ENCODE measurements at regions not wholly inside any gene's neighbourhood (a gene's known extent, or its start where the extent isn't known, plus 50 kb on each side); places are given as distances from the start of the nearest gene placed in this dataset.
A peak's percentile ranks its signal among the peaks of the same experiment; 100 is the strongest.

DNA sequence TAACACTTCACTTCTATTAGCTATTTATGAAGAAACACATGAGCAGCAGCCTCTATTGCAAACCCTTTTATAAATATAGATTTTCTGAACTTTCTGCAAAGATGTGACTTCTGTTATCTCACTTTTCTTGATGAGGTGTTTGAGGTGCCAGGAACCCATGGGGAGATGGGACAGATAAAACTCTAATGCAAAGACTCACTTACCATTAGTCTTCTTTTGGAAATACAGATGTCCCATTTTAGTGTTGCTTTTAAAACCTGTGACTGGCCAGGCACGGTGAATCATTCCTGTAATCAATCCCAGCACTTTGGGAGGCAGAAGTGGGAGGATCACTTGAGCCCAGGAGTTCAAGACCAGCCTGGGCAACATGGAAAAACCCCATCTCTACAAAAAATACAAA is 171.3 kb upstream of the GAS1 start:
- H3K4me1 ChIP-seq, result peaks cover 39% of the 10 kb centered on the region
- TF ChIP-seq, protein P1, sequence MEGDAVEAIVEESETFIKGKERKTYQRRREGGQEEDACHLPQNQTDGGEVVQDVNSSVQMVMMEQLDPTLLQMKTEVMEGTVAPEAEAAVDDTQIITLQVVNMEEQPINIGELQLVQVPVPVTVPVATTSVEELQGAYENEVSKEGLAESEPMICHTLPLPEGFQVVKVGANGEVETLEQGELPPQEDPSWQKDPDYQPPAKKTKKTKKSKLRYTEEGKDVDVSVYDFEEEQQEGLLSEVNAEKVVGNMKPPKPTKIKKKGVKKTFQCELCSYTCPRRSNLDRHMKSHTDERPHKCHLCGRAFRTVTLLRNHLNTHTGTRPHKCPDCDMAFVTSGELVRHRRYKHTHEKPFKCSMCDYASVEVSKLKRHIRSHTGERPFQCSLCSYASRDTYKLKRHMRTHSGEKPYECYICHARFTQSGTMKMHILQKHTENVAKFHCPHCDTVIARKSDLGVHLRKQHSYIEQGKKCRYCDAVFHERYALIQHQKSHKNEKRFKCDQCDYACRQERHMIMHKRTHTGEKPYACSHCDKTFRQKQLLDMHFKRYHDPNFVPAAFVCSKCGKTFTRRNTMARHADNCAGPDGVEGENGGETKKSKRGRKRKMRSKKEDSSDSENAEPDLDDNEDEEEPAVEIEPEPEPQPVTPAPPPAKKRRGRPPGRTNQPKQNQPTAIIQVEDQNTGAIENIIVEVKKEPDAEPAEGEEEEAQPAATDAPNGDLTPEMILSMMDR (IDR thresholded peaks at IDR 0.05), result no peak

DNA sequence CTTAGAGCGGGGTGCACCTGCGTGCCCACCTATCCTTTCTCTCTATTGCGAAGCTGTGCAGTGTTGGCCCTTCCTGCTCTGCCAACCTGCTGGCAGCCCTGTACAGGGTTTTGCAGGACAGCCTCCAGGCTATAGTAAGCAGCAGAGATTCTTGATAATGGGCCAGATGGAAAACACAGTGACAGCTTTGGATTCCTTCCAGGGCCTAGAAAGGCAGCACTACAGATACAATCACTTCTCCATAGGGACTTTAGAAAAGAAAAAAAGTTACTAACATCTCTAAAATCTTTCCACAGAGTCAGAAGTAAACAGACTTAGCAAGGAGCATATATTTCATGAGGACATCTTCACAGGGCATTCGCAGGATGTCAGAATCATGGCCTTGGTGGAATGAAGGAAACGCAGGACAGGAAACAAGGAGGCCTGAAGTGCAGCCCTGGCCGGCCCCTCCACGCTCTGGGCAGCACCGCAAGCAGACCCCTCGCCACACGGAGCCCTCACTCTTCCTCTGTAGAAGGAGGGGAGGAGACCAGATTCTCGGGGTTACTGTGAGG is 172.1 kb upstream of the GAS1 start:
- H3K4me3 ChIP-seq, result no peak overlapping the region
- H3K36me3 ChIP-seq (ENCODE audit: insufficient read depth in 1 of 2, low read depth in 1 of 2), result no peaks in the 10 kb centered on the region
- peak; percentile 52 to 78 (median 75) for ATAC-seq
- H3K27me3 ChIP-seq (ENCODE audit: insufficient read depth in 3 of 3, low read length in 2 of 3), result no peaks in the 10 kb centered on the region
- H3K9me3 ChIP-seq, result no peaks in the 10 kb centered on the region
- peaks cover 32% of the 10 kb centered on the region for H3K4me1 ChIP-seq
- H3K27ac ChIP-seq, result peak overlapping the region; percentile 39
- 38 to 46% (median 39%) methylated on average over 11 of the region's 11 CpGs for WGBS, 3 donors
- DNase-seq, result peak in 1 of 2 donors; percentile 46
- TF ChIP-seq, protein P1 (IDR thresholded peaks at IDR 0.05), result no peak
- intact Hi-C loops (cut with DNase I), result loop anchor here in 1 of 2 donors (5.0 to 10.0 kb wide), 2 partner anchors 157 to 205 kb away; no protein-coding TSS in a partner anchor

More for the DNA sequence above, 171.3 kb upstream of the GAS1 start:
- Histone ChIP-seq H3K9me3 (no peaks in the 10 kb centered on the region), H3K27me3 (ENCODE audit: insufficient read depth in 3 of 3, low read length in 2 of 3) (no peaks in the 10 kb centered on the region), H3K27ac (no peak overlapping the region), H3K36me3 (ENCODE audit: insufficient read depth in 1 of 2, low read depth in 1 of 2) (no peaks in the 10 kb centered on the region), H3K4me3 (no peak overlapping the region)
- intact Hi-C loops (cut with DNase I), result loop anchor here in 1 of 2 donors (5.0 to 10.0 kb wide), 2 partner anchors 156 to 206 kb away; no protein-coding TSS in a partner anchor
- 37 to 56% (median 48%) methylated on average over 1 of the region's 1 CpG for WGBS, 3 donors
- ATAC-seq (no peak), DNase-seq (no peak)

DNA sequence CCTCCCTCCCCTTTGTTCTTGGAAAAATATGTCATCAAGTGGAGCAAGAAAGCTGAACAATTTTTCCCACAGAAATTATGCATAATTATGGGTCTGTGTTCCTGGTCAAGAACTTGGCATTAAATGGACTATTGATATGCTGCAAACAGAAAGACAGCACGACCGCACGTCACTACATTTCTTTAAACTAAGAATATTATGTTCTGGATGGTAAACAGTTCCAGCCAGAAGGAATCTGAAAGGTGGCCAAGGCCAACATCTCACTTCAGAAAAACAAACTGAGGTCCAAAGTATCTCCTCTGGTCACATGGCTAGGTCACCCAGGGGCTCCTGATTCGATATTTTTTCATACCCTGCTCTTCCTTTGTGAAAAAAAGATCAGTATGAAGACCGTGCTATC is 173.3 kb upstream of the GAS1 start:
- intact Hi-C loops (cut with DNase I), result no loop called here
- WGBS, 3 donors, result 64 to 91% (median 66%) methylated on average over 5 of the region's 5 CpGs
- no peak overlapping the region for H3K27ac ChIP-seq
- DNase-seq, result no peak
- H3K4me1 ChIP-seq, result peaks cover 26% of the 10 kb centered on the region
- H3K36me3 ChIP-seq (ENCODE audit: insufficient read depth in 1 of 2, low read depth in 1 of 2), result no peaks in the 10 kb centered on the region
- no peaks in the 10 kb centered on the region for H3K27me3 ChIP-seq (ENCODE audit: insufficient read depth in 3 of 3, low read length in 2 of 3)
- TF ChIP-seq, protein P1 (IDR thresholded peaks at IDR 0.05), result no peak
- H3K4me3 ChIP-seq, result no peak overlapping the region
- no peak for ATAC-seq
- no peaks in the 10 kb centered on the region for H3K9me3 ChIP-seq

DNA sequence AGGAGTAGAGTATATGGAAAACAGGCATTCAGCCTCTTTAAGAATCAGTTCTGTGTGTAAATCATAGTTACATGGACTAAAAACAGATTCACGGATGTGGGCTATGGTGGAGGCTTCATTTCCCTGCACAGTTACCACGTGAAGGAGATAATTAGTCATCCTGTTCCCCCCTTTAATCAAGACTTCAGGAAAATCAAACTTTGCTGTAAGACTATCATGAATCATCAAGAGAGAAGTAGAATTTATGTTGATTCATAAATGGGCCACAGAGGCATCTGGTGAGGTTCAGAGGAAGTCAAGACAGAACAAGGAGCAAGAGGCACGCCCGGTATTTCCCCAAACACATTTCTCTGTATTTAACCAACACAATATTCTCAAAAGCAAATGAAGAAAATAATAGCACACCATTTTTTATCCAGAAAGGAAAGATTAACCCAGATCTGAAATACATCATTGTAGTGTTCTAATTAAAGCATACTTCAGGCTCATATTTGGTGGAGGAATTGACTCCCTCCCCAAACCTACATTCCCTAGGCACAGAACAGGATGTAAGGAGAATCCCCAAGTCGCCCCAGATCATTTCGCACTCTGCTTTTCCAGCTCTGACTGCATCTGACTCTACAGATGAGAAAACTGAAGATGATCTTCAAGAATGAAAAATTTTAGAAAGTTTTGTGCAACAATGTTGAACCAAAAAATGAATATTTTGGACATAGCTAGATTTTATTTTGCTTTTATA is 175.8 kb upstream of the GAS1 start:
- TF ChIP-seq, protein P1 (IDR thresholded peaks at IDR 0.05), result no peak
- 58 to 73% (median 70%) methylated on average over 6 of the region's 6 CpGs for WGBS, 3 donors
- intact Hi-C loops (cut with DNase I), result no loop called here
- no peak for ATAC-seq
- Histone ChIP-seq H3K27me3 (ENCODE audit: insufficient read depth in 3 of 3, low read length in 2 of 3) (no peaks in the 10 kb centered on the region), H3K27ac (no peak overlapping the region), H3K4me1 (peaks cover 14% of the 10 kb centered on the region), H3K9me3 (no peaks in the 10 kb centered on the region), H3K4me3 (no peak overlapping the region), H3K36me3 (ENCODE audit: insufficient read depth in 1 of 2, low read depth in 1 of 2) (no peaks in the 10 kb centered on the region)
- no peak for DNase-seq

Data from psoas muscle (tissue), 7 donors.